HCT116 (cell line): ENCODE measurements at regions not wholly inside any gene's neighbourhood (a gene's known extent, or its start where the extent isn't known, plus 50 kb on each side); places are given as distances from the start of the nearest gene placed in this dataset.

ENCODE experiments used
- ATAC-seq: fragments of 200-7000 bp; cut with Tn5 transposase; 2 replicates; pipeline ENCODE4 v1.9.1; 2020; ENCODE audit warnings: mild to moderate bottlenecking, moderate library complexity
- BruUV-seq: library from RNA; stranded (reverse); fragments of 400-500 nt; replicated peaks from 2 replicates; lab custom pipeline; 2021; lab: Mats Ljungman, UMichigan
- CTCF ChIA-PET: fragments of 300-600 bp; sonication (Branson Sonifier 250); formaldehyde crosslinking; loops from one replicate; lab custom pipeline; 2021; ENCODE audit warnings: antibody characterized with exemption; lab: Charles Lee
- POLR2A ChIA-PET: fragments of 300-600, 350-600 bp; sonication (Branson Sonifier 250); formaldehyde crosslinking; loops from one replicate; lab custom pipeline; 2021; ENCODE audit warnings: antibody characterized with exemption; lab: Charles Lee
- RAD21 ChIA-PET, 2 experiments: fragments of 300-600 bp; sonication (Branson Sonifier 250); formaldehyde crosslinking; loops; one replicate each; lab custom pipeline; 2023; ENCODE audit warnings: low total read pairs in 2 of 2; ENCODE audit not compliant: uncharacterized antibody in 2 of 2, unreplicated experiment in 2 of 2, low non-redundant PET in 1 of 2; lab: Charles Lee
- DNase-seq: peaks from one replicate; pipeline ENCODE4 v3.0.0-alpha.2; 2010; ENCODE audit warnings: low read depth, low spot score
- H2AFZ ChIP-seq: fragments of 200-600 bp; shearing (Covaris generic), sonication (generic); 2 replicates; pipeline ENCODE4 v1.6.1; 2017; ENCODE audit warnings: low read depth, mixed run types, mixed read lengths, antibody characterized with exemption, low read length; ENCODE audit not compliant: poor library complexity, severe bottlenecking
- H3K27ac ChIP-seq: 2 replicates; pipeline ENCODE4 v1.5.1; 2012; ENCODE audit warnings: low read depth, low read length
- H3K27me3 ChIP-seq: fragments of 200-600 bp; sonication (generic); 2 replicates; pipeline ENCODE4 v1.6.1; 2016; ENCODE audit warnings: mixed run types, low read length, mixed read lengths; ENCODE audit not compliant: insufficient read depth
- H3K36me3 ChIP-seq, 2 experiments: fragments of 200-500 bp in 1 of 2; fragments of 200-600 bp in 1 of 2; sonication (Bioruptor generic) in 1 of 2; sonication (generic) in 1 of 2; 2 replicates each; pipeline versions ENCODE4 v1.5.1 to v1.6.1; 2014 to 2016; ENCODE audit warnings: low read length in 2 of 2, inconsistent platforms in 1 of 2, mixed read lengths in 1 of 2, mixed run types in 1 of 2; ENCODE audit not compliant: insufficient read depth in 2 of 2, control insufficient read depth in 1 of 2
- H3K4me1 ChIP-seq, 2 experiments: fragments of 200-600 bp in 1 of 2; sonication (generic) in 1 of 2; 2 replicates each; pipeline versions ENCODE4 v1.5.1 to v1.6.1; 2012 to 2017; ENCODE audit warnings: low read length in 2 of 2, inconsistent platforms in 1 of 2, mild to moderate bottlenecking in 1 of 2, mixed read lengths in 1 of 2, mixed run types in 1 of 2, moderate library complexity in 1 of 2; ENCODE audit not compliant: insufficient read depth in 2 of 2, control insufficient read depth in 1 of 2
- H3K4me2 ChIP-seq: fragments of 200-600 bp; sonication (generic); 2 replicates; pipeline ENCODE4 v1.6.1; 2017; ENCODE audit warnings: mixed run types, low read length, mixed read lengths
- H3K4me3 ChIP-seq, 2 experiments: fragments of 200-600 bp in 1 of 2; sonication (generic) in 1 of 2; replicated peaks in 1 of 2; 2 replicates each; pipeline ENCODE4 v1.5.1; 2011 to 2016; ENCODE audit warnings: low read length in 2 of 2, control low read depth in 1 of 2, low read depth in 1 of 2, mild to moderate bottlenecking in 1 of 2, mixed read lengths in 1 of 2, mixed run types in 1 of 2
- H3K79me2 ChIP-seq: fragments of 200-600 bp; sonication (generic); 2 replicates; pipeline ENCODE4 v1.6.1; 2017; ENCODE audit warnings: mild to moderate bottlenecking, mixed run types, low read length, moderate library complexity, mixed read lengths; ENCODE audit not compliant: insufficient read depth
- H3K9ac ChIP-seq: fragments of 200-600 bp; sonication (generic); 2 replicates; pipeline ENCODE4 v1.6.1; 2016; ENCODE audit warnings: low read length, mixed read lengths
- H3K9me2 ChIP-seq: fragments of 200-600 bp; sonication (generic), shearing (Covaris generic); 2 replicates; pipeline ENCODE4 v1.6.1; 2017; ENCODE audit warnings: mixed run types, mild to moderate bottlenecking, moderate library complexity; ENCODE audit not compliant: insufficient read depth
- H3K9me3 ChIP-seq, 2 experiments: fragments of 200-500 bp in 1 of 2; fragments of 200-600 bp in 1 of 2; sonication (Bioruptor generic) in 1 of 2; sonication (generic) in 1 of 2; 2 replicates each; pipeline ENCODE4 v1.6.1; 2014 to 2017; ENCODE audit warnings: low read length in 2 of 2, mixed read lengths in 2 of 2, inconsistent platforms in 1 of 2, low read depth in 1 of 2, mild to moderate bottlenecking in 1 of 2, mixed run types in 1 of 2, moderate library complexity in 1 of 2; ENCODE audit not compliant: control insufficient read depth in 1 of 2, insufficient read depth in 1 of 2
- H4K20me1 ChIP-seq: fragments of 200-600 bp; sonication (generic), shearing (Covaris generic); 2 replicates; pipeline ENCODE4 v1.6.1; 2017; ENCODE audit warnings: mixed run types, mild to moderate bottlenecking, moderate library complexity; ENCODE audit not compliant: insufficient read depth
- ATF3 ChIP-seq: IDR thresholded peaks from 2 replicates; pipeline ENCODE4 v1.6.1; 2012
- CBX3 ChIP-seq: IDR thresholded peaks from 2 replicates; pipeline ENCODE4 v1.6.1; 2012; ENCODE audit warnings: low read depth
- CEBPB ChIP-seq: IDR thresholded peaks from 2 replicates; pipeline ENCODE4 v1.6.1; 2012; ENCODE audit warnings: low read depth
- EGR1 ChIP-seq: IDR thresholded peaks from 2 replicates; pipeline ENCODE4 v1.6.1; 2012; ENCODE audit warnings: low read depth
- ELF1 ChIP-seq: IDR thresholded peaks from 2 replicates; pipeline ENCODE4 v1.6.1; 2012; ENCODE audit warnings: low read depth, borderline replicate concordance
- EZH2 ChIP-seq: fragments of 200-600 bp; sonication (generic); IDR thresholded peaks from 2 replicates; pipeline ENCODE4 v1.6.1; 2017; ENCODE audit warnings: antibody characterized with exemption, mixed run types
- EZH2phosphoT487 ChIP-seq: fragments of 200-600 bp; IDR thresholded peaks from 2 replicates; pipeline ENCODE4 v1.6.1; 2018; ENCODE audit warnings: antibody characterized with exemption, borderline replicate concordance
- FOSL1 ChIP-seq: IDR thresholded peaks from 2 replicates; pipeline ENCODE4 v1.6.1; 2012; ENCODE audit warnings: low read depth
- POLR2AphosphoS5 ChIP-seq: IDR thresholded peaks from 2 replicates; pipeline ENCODE4 v1.6.1; 2011; ENCODE audit warnings: mild to moderate bottlenecking, low read depth, low read length, moderate library complexity
- RAD21 ChIP-seq: IDR thresholded peaks from 2 replicates; pipeline ENCODE4 v1.6.1; 2012; ENCODE audit warnings: low read depth, mild to moderate bottlenecking
- REST ChIP-seq: IDR thresholded peaks from 2 replicates; pipeline ENCODE4 v1.6.1; 2012; ENCODE audit warnings: low read depth
- SP1 ChIP-seq: IDR thresholded peaks from 2 replicates; pipeline ENCODE4 v1.6.1; 2012; ENCODE audit warnings: low read depth
- SRF ChIP-seq: IDR thresholded peaks from 2 replicates; pipeline ENCODE4 v1.6.1; 2012; ENCODE audit warnings: low read depth
- ZBTB33 ChIP-seq: IDR thresholded peaks from 2 replicates; pipeline ENCODE4 v1.6.1; 2011; ENCODE audit warnings: mild to moderate bottlenecking, low read length, moderate library complexity; ENCODE audit not compliant: insufficient replicate concordance; ENCODE audit errors: extremely low read depth
- ZNF274 ChIP-seq: fragments of 200-500 bp; sonication (Bioruptor generic); IDR thresholded peaks from 2 replicates; pipeline ENCODE4 v1.6.1; 2014; ENCODE audit warnings: mild to moderate bottlenecking, low read depth, low read length, inconsistent platforms
- intact Hi-C: fragments of 100-400 bp; cut with micrococcal nuclease; formaldehyde crosslinking; loops from 2 replicates; pipeline ENCODE4 v1.10.0; 2022

DNA sequence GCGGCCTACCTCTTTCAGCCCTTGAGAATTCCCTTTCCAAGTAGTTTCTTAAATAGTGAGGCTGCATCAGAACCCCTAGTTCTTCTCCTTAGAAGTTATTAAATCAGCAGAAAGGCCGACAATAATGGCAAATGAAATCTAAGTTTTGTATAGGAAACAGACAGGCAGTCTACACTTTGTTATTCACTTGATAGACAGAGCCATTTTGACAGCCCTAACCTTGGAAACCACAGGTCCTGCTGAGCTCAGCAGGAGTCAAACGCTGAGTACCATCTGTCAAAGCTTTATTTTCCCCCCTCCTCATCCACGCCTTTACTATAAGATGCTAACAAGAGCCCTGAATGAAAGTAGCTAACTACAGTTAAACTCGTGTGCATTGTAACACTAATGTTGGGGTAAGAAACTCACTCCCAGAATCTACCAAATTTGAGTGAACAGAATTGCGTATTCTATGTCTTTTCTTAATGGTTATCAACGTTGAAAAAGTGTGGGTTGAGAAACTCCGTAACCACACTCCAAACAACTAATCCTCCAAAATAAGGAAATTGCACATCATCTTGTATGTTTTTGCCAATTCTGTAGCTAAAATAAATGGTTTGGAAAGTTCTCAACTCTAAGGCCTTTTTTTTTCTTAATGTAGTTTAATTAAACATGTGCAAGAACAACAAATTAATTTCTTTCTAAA lies 90.6 kb upstream of the EFEMP1 start:
- Histone ChIP-seq H3K9me2 (no peaks in the 10 kb centered on the region), H3K9me3 (no peaks in the 10 kb centered on the region), H3K27me3 (no peaks in the 10 kb centered on the region), H2AFZ (no peak overlapping the region), H3K9ac (no peak overlapping the region), H3K79me2 (no peaks in the 10 kb centered on the region), H3K4me1 (no peaks in the 10 kb centered on the region), H3K27ac (no peak overlapping the region), H3K4me3 (no peak overlapping the region), H3K4me2 (no peak overlapping the region), H4K20me1 (no peaks in the 10 kb centered on the region), H3K36me3 (no peaks in the 10 kb centered on the region)
- no peak for DNase-seq
- ChIA-PET RAD21 (no interaction called here), POLR2A (no interaction called here), CTCF (interaction anchor here (1.0 to 1.4 kb wide), 2 partner anchors 242 to 296 kb away, joined by 3 read pairs; no protein-coding TSS in a partner anchor)
- ATAC-seq: no peak
- TF ChIP-seq SP1 (no peak), REST (no peak), ZNF274 (no peak), ZBTB33 (no peak), EZH2 (no peak), POLR2AphosphoS5 (no peak), SRF (no peak), CEBPB (no peak), EZH2phosphoT487 (no peak), FOSL1 (no peak), RAD21 (no peak), EGR1 (no peak), ATF3 (no peak), ELF1 (no peak), CBX3 (no peak)
- intact Hi-C loops: no loop called here
- no TSS peak for BruUV-seq
